Ishikawa (cell line): ENCODE measurements at regions not wholly inside any gene's neighbourhood (a gene's known extent, or its start where the extent isn't known, plus 50 kb on each side); places are given as distances from the start of the nearest gene placed in this dataset.
A peak's percentile ranks its signal among the peaks of the same experiment; 100 is the strongest.

Experiments used
- CEBPB ChIP-seq: IDR thresholded peaks from 2 replicates; pipeline ENCODE4 v1.6.1; 2012
- CREB1 ChIP-seq: IDR thresholded peaks from 2 replicates; pipeline ENCODE4 v1.6.1; 2012; ENCODE audit warnings: low read depth
- EGR1 ChIP-seq: IDR thresholded peaks from 2 replicates; pipeline ENCODE4 v1.6.1; 2012
- EP300 ChIP-seq: IDR thresholded peaks from 2 replicates; pipeline ENCODE4 v1.6.1; 2012; ENCODE audit warnings: borderline replicate concordance
- FOXM1 ChIP-seq: IDR thresholded peaks from 2 replicates; pipeline ENCODE4 v1.6.1; 2012; ENCODE audit warnings: low read depth, borderline replicate concordance
- NFIC ChIP-seq: IDR thresholded peaks from 2 replicates; pipeline ENCODE4 v1.6.1; 2012
- RAD21 ChIP-seq: IDR thresholded peaks from 2 replicates; pipeline ENCODE4 v1.6.1; 2012; ENCODE audit warnings: low read depth
- TAF1 ChIP-seq: IDR thresholded peaks from 2 replicates; pipeline ENCODE4 v1.6.1; 2012; ENCODE audit warnings: low read depth, mild to moderate bottlenecking
- TCF12 ChIP-seq: IDR thresholded peaks from 2 replicates; pipeline ENCODE4 v1.6.1; 2012; ENCODE audit warnings: low read depth
- TEAD4 ChIP-seq: IDR thresholded peaks from 2 replicates; pipeline ENCODE4 v1.6.1; 2012
- USF1 ChIP-seq: IDR thresholded peaks from 2 replicates; pipeline ENCODE4 v1.6.1; 2012
- YY1 ChIP-seq: IDR thresholded peaks from 2 replicates; pipeline ENCODE4 v1.6.1; 2012; ENCODE audit warnings: low read depth
- ZBTB7A ChIP-seq: IDR thresholded peaks from 2 replicates; pipeline ENCODE4 v1.6.1; 2012; ENCODE audit warnings: low read depth
- TF ChIP-seq, protein P1 (sequence below): IDR thresholded peaks from 2 replicates; pipeline ENCODE4 v1.6.1; 2012; ENCODE audit warnings: low read depth, mild to moderate bottlenecking
- TF ChIP-seq, protein P2 (sequence below): IDR thresholded peaks from 2 replicates; pipeline ENCODE4 v1.6.1; 2012

- TF ChIP-seq EGR1, result no peak
- TF ChIP-seq, protein P1, sequence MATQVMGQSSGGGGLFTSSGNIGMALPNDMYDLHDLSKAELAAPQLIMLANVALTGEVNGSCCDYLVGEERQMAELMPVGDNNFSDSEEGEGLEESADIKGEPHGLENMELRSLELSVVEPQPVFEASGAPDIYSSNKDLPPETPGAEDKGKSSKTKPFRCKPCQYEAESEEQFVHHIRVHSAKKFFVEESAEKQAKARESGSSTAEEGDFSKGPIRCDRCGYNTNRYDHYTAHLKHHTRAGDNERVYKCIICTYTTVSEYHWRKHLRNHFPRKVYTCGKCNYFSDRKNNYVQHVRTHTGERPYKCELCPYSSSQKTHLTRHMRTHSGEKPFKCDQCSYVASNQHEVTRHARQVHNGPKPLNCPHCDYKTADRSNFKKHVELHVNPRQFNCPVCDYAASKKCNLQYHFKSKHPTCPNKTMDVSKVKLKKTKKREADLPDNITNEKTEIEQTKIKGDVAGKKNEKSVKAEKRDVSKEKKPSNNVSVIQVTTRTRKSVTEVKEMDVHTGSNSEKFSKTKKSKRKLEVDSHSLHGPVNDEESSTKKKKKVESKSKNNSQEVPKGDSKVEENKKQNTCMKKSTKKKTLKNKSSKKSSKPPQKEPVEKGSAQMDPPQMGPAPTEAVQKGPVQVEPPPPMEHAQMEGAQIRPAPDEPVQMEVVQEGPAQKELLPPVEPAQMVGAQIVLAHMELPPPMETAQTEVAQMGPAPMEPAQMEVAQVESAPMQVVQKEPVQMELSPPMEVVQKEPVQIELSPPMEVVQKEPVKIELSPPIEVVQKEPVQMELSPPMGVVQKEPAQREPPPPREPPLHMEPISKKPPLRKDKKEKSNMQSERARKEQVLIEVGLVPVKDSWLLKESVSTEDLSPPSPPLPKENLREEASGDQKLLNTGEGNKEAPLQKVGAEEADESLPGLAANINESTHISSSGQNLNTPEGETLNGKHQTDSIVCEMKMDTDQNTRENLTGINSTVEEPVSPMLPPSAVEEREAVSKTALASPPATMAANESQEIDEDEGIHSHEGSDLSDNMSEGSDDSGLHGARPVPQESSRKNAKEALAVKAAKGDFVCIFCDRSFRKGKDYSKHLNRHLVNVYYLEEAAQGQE, result no peak
- no peak for TF ChIP-seq CREB1
- TF ChIP-seq TEAD4, result no peak
Observed at GRCh38 chr1:68590473-68590872, 93.6 kb upstream of the DEPDC1 start.

- TF ChIP-seq FOXM1 (no peak), EGR1 (no peak), ZBTB7A (no peak), CREB1 (no peak), USF1 (no peak), TAF1 (no peak), RAD21 (no peak)
- TF ChIP-seq, protein P2, sequence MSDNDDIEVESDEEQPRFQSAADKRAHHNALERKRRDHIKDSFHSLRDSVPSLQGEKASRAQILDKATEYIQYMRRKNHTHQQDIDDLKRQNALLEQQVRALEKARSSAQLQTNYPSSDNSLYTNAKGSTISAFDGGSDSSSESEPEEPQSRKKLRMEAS, result no peak
Observed at GRCh38 chr1:68594851-68595250, 98.0 kb upstream of the DEPDC1 start.

GRCh38 chr1:68600049-68600661 is 103.3 kb upstream of the DEPDC1 start:
- TF ChIP-seq RAD21 (peak; percentile 67), TAF1 (no peak)

- TF ChIP-seq CREB1, result no peak
- TF ChIP-seq CEBPB, result no peak
- TF ChIP-seq, protein P1, result no peak
- TF ChIP-seq ZBTB7A, result no peak
- TF ChIP-seq TAF1, result no peak
- TF ChIP-seq YY1, result no peak
- no peak for TF ChIP-seq RAD21
- no peak for TF ChIP-seq TEAD4
- TF ChIP-seq FOXM1, result no peak
- no peak for TF ChIP-seq EGR1
- no peak for TF ChIP-seq TCF12
- TF ChIP-seq USF1, result no peak
Observed at GRCh38 chr1:68608289-68608688, 111.4 kb upstream of the DEPDC1 start.

DNA sequence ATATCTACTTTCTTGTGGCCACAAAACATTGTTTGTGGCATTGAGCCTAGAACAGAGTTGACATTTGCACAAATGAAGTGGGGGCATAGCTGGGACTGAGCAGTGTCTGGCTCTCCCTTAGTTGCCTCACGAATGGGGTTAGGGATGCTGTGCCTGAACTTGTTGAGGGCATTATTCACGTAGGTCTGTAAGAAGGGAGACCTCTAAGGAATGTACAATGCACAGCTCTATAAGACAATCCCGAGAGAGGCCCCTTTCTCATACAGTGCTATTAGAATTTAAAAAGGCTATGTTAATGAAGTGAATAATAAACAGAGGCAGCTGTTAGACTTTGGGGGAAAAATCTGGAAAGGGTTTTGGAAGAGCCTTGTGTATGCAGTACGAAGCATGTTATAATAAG is 118.4 kb upstream of the DEPDC1 start:
- TF ChIP-seq CREB1 (no peak), EP300 (no peak)
- TF ChIP-seq, protein P1, result no peak

DNA sequence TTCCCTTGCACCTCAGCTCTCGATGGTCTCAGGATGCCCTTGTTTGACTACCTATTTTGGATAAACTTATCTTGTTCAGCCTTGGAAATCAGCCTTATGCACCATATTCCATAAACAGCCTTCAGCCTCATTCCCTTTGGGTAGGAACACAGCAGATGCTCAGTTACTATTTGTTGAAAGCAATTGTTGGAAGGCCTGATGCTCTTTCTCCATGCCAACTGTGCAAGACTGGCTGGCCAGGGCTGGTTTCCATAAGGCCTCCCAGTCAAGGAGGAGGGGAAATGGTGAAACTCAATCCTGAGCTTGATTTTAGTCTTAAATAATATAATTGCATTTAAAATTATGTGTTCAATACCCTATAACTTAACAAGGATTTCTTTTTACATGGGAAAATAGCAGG is 121.1 kb upstream of the DEPDC1 start:
- TF ChIP-seq EGR1 (no peak), NFIC (no peak), ZBTB7A (no peak), EP300 (no peak), TCF12 (no peak), YY1 (no peak), USF1 (no peak), CREB1 (no peak), CEBPB (no peak), FOXM1 (no peak), TAF1 (no peak)
- TF ChIP-seq, protein P1, result no peak
